Smooth muscle cell (in vitro differentiated cells): ENCODE measurements at regions not wholly inside any gene's neighbourhood (a gene's known extent, or its start where the extent isn't known, plus 50 kb on each side); places are given as distances from the start of the nearest gene placed in this dataset.

ENCODE experiments used
- DNase-seq: peaks from one replicate; lab custom pipeline; 2025; ENCODE audit not compliant: unreplicated experiment; lab: John Stamatoyannopoulos, UW
- H2AFZ ChIP-seq: fragments of 200-600 bp; sonication (generic); 2 replicates; pipeline ENCODE4 v1.6.0; 2016; ENCODE audit warnings: antibody characterized with exemption, low read depth, mild to moderate bottlenecking
- H3F3A ChIP-seq: fragments of 200-600 bp; sonication (generic); 2 replicates; pipeline ENCODE4 v1.6.0; 2017; ENCODE audit warnings: antibody characterized with exemption, low read depth
- H3K27ac ChIP-seq: fragments of 200-600 bp; sonication (generic); 2 replicates; pipeline ENCODE4 v1.5.1; 2016; ENCODE audit warnings: low read depth, mild to moderate bottlenecking
- H3K27me3 ChIP-seq: fragments of 200-600 bp; sonication (generic); 2 replicates; pipeline ENCODE4 v1.6.1; 2016; ENCODE audit warnings: low read depth, mild to moderate bottlenecking
- H3K36me3 ChIP-seq: fragments of 200-600 bp; sonication (generic); 2 replicates; pipeline ENCODE4 v1.5.1; 2016; ENCODE audit warnings: low read depth
- H3K4me1 ChIP-seq: fragments of 200-600 bp; sonication (generic); 2 replicates; pipeline ENCODE4 v1.5.1; 2016; ENCODE audit warnings: low read depth
- H3K4me2 ChIP-seq: fragments of 200-600 bp; sonication (generic); 2 replicates; pipeline ENCODE4 v1.6.0; 2016; ENCODE audit warnings: mild to moderate bottlenecking
- H3K4me3 ChIP-seq: fragments of 200-600 bp; sonication (generic); 2 replicates; pipeline ENCODE4 v1.5.1; 2016; ENCODE audit warnings: mild to moderate bottlenecking
- H3K79me2 ChIP-seq: fragments of 200-600 bp; sonication (generic); 2 replicates; pipeline ENCODE4 v1.6.0; 2016; ENCODE audit warnings: low read depth, mild to moderate bottlenecking
- H3K9ac ChIP-seq: fragments of 200-600 bp; sonication (generic); 2 replicates; pipeline ENCODE4 v1.6.0; 2016; ENCODE audit warnings: low read depth
- H3K9me3 ChIP-seq: fragments of 200-600 bp; sonication (generic); replicated peaks from 2 replicates; pipeline ENCODE4 v1.5.1; 2016; ENCODE audit warnings: low read depth
- H4K20me1 ChIP-seq: fragments of 200-600 bp; sonication (generic); 2 replicates; pipeline ENCODE4 v1.6.0; 2016; ENCODE audit warnings: low read depth
- CTCF ChIP-seq: fragments of 200-600 bp; sonication (generic); IDR thresholded peaks from 2 replicates; pipeline ENCODE4 v1.5.1; 2017; ENCODE audit warnings: borderline replicate concordance, mild to moderate bottlenecking, antibody characterized with exemption; ENCODE audit not compliant: insufficient read depth, poor library complexity, severe bottlenecking
- WGBS: methylation state at CpG from one replicate; pipeline ENCODE4 v1.1.7; 2016; ENCODE audit warnings: low lambda C conversion rate; 5-methylcytosine and 5-hydroxymethylcytosine counted together

GRCh38 chr7:69036301-69036700, 562.0 kb upstream of the AUTS2 start:
- Histone ChIP-seq H3K27me3 (peaks cover 6% of the 10 kb centered on the region), H3K4me3 (no peak overlapping the region), H3K4me2 (no peak overlapping the region), H3K36me3 (no peaks in the 10 kb centered on the region), H3K27ac (no peak overlapping the region), H3K9ac (no peak overlapping the region), H2AFZ (no peak overlapping the region), H3K4me1 (no peaks in the 10 kb centered on the region), H4K20me1 (no peaks in the 10 kb centered on the region), H3K79me2 (no peaks in the 10 kb centered on the region), H3K9me3 (no peaks in the 10 kb centered on the region), H3F3A (no peaks in the 10 kb centered on the region)
- no peak for DNase-seq
- 72% methylated on average over 7 of the region's 7 CpGs for WGBS
- no peak for TF ChIP-seq CTCF

- H3K9ac ChIP-seq, result no peak overlapping the region
- H3K4me3 ChIP-seq, result no peak overlapping the region
- H3K9me3 ChIP-seq, result no peaks in the 10 kb centered on the region
- no peak overlapping the region for H3K27ac ChIP-seq
- no peaks in the 10 kb centered on the region for H3F3A ChIP-seq
- no peaks in the 10 kb centered on the region for H3K4me1 ChIP-seq
- no peak for TF ChIP-seq CTCF
- H3K79me2 ChIP-seq, result no peaks in the 10 kb centered on the region
- H4K20me1 ChIP-seq, result no peaks in the 10 kb centered on the region
- DNase-seq, result no peak
- no peak overlapping the region for H3K4me2 ChIP-seq
- H3K36me3 ChIP-seq, result no peaks in the 10 kb centered on the region
- no peaks in the 10 kb centered on the region for H3K27me3 ChIP-seq
- WGBS, result 93% methylated on average over 1 of the region's 1 CpG
- no peak overlapping the region for H2AFZ ChIP-seq
Measured at GRCh38 chr7:69038915-69039314, 559.4 kb upstream of the AUTS2 start.

GRCh38 chr7:69042138-69042537, 556.1 kb upstream of the AUTS2 start:
- Histone ChIP-seq H2AFZ (no peak overlapping the region), H3K27ac (no peak overlapping the region), H3K9ac (no peak overlapping the region), H3K9me3 (no peaks in the 10 kb centered on the region), H3K79me2 (no peaks in the 10 kb centered on the region), H3K27me3 (no peaks in the 10 kb centered on the region), H3K4me2 (no peak overlapping the region), H3K4me1 (no peaks in the 10 kb centered on the region), H3F3A (no peaks in the 10 kb centered on the region), H3K4me3 (no peak overlapping the region), H4K20me1 (no peaks in the 10 kb centered on the region), H3K36me3 (no peaks in the 10 kb centered on the region)
- TF ChIP-seq CTCF, result no peak
- 92% methylated on average over 2 of the region's 2 CpGs for WGBS
- no peak for DNase-seq

GRCh38 chr7:69047151-69047754, 551.0 kb upstream of the AUTS2 start:
- Histone ChIP-seq H3K9ac (no peak overlapping the region), H2AFZ (no peak overlapping the region), H3F3A (no peaks in the 10 kb centered on the region), H3K27me3 (no peaks in the 10 kb centered on the region), H3K79me2 (no peaks in the 10 kb centered on the region), H3K9me3 (no peaks in the 10 kb centered on the region), H3K27ac (no peak overlapping the region), H3K4me3 (no peak overlapping the region), H3K36me3 (no peaks in the 10 kb centered on the region), H4K20me1 (no peaks in the 10 kb centered on the region), H3K4me1 (peaks cover 6% of the 10 kb centered on the region), H3K4me2 (no peak overlapping the region)
- WGBS, result 54% methylated on average over 6 of the region's 6 CpGs
- no peak for TF ChIP-seq CTCF
- no peak for DNase-seq
